ENCODE measurements at regions not wholly inside any gene's neighbourhood (a gene's known extent, or its start where the extent isn't known, plus 50 kb on each side); places are given as distances from the start of the nearest gene placed in this dataset.

DNA sequence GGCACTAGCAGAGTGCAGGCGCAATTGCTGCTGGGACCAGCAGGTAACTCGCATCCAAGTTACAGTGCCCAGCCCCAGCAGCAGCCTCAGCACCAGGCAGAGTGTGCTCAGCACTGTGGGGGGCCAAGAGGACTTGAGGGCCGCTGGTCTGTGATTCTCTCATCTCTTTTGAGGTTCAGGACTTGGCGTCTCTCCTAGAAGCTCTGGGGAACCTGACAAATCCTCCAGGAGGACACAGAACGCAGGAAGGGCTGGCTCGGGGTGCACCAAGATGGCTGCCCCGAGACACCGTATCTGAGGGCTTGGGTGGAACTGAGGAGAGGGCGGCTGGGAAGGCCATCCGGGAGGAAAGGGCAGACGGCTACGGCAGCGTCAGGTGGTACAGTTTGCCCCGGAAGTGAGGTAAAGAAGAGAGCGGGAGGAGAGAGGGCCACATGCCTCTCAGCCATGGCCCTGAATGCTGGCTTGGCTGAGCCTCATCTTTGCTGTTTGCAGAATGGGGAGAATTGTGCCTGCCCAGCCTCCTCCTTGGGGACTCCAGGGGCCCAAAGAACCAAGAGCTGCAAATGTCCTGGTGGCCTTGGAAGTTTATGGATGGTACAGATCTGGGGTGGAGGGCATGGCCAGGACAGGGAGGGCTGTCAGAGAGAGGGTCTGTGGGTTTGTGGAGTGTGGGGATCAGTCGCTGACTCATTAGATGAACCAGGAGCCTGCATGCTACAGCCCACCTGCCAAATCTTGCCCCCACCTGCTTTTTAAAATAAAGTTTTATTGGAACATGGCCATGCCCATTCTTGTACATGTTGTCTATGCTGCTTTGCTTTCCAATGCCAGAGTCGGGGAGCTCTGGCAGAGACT is 78.0 kb downstream of the MYEOV start (continued):
- no peak for TF ChIP-seq RAD21 (IDR thresholded peaks at IDR 0.05 in 1 of 2, conservative IDR thresholded peaks at IDR 0.05 in 1 of 2; ENCODE audit: low read depth in 2 of 2, low read length in 2 of 2)
- TF ChIP-seq ASH2L (IDR thresholded peaks at IDR 0.05; ENCODE audit: low read length): no peak
- TF ChIP-seq SIX5 (IDR thresholded peaks at IDR 0.05; ENCODE audit: low read depth, low read length): no peak
- no peak for TF ChIP-seq POLR2A (IDR thresholded peaks at IDR 0.05; ENCODE audit: control extremely low read depth in 1 of 2, low read depth in 2 of 2, low read length in 2 of 2)
- TF ChIP-seq RNF2 (IDR thresholded peaks at IDR 0.05; ENCODE audit: borderline replicate concordance, low read depth, low read length, missing control alignments, poor library complexity, severe bottlenecking): no peak
- no peak for TF ChIP-seq NRF1 (IDR thresholded peaks at IDR 0.05; ENCODE audit: low read depth, low read length)
- 0 out of 2 replicates have a peak, but pooled peaks have one; percentile 21 for TF ChIP-seq MAX (IDR thresholded peaks at IDR 0.05)
- TF ChIP-seq TAF7 (optimal IDR thresholded peaks at IDR 0.05; ENCODE audit: borderline replicate concordance, low read depth, low read length): no peak
- TF ChIP-seq CREB1 (IDR thresholded peaks at IDR 0.05): no peak

Measured in H1 (cell line).